CD4-positive, alpha-beta T cell treated with Interleukin-6 for 4 hours (primary cell): ENCODE measurements at regions not wholly inside any gene's neighbourhood (a gene's known extent, or its start where the extent isn't known, plus 50 kb on each side); places are given as distances from the start of the nearest gene placed in this dataset.

ENCODE experiments used
- DNase-seq: peaks from one replicate; pipeline ENCODE4 v3.0.0-alpha.2; 2020; ENCODE audit warnings: mixed read lengths

DNA sequence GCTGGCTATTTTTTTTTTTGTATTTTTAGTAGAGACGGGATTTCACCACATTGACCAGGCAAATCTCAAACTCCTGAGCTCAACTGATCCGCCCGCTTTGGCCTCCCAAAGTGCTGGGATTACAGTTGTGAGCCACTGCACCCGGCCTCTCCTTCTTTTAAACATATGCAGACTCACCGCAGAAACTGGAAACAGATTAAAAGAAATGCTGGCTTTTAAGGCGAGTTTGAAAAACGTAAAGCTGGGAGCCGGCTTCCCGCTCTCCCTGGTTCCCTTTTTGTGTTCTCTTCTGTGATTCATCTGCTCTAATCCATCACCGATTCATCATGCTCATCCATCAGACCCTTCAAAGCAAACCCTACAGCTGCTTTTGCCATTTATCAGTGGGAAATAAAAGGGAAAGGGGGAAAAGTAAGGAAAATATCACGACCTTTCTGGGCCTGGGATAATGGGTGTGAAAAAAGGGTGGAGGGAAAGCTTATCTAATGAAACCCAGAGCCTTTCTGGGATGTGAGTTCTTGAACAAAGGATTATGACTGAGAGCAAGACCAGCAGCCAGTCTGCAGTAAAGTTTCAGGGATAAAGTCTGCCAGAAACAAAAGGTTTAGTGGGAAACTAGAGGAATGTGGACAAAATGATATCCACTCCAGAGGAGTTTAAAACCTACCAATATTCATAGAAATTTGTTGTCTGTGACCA is 92.3 kb upstream of the LRIG1 start:
- no peak for DNase-seq

- no peak for DNase-seq
These were observed 93.2 kb upstream of the LRIG1 start for GRCh38 chr3:66593978-66594377.

DNA sequence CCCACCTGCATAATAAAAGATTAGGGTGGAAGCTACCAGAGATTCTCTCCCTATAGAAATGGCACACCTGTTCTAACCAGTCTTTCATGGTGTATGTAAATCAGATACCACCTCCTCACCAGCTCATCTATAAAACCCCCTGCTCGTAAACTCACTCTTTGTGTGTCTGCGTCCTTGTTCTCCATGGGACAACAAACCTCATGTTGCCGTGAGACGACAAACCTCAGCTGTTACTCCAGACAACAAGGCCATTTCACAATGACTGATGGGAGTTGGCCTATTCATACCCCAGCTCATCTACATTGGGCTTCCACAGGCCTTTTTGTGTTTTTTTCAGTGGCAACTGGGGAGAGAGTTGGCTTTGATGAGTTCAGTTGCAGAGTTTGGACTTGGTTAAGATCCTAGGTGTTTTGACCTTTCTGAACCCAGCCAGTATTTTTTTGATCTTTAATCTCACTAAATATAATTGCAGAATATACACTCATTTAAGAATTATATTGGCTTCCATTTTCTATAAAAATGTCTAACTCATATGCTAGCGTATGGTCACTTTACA is 96.6 kb upstream of the LRIG1 start:
- DNase-seq = no peak

DNA sequence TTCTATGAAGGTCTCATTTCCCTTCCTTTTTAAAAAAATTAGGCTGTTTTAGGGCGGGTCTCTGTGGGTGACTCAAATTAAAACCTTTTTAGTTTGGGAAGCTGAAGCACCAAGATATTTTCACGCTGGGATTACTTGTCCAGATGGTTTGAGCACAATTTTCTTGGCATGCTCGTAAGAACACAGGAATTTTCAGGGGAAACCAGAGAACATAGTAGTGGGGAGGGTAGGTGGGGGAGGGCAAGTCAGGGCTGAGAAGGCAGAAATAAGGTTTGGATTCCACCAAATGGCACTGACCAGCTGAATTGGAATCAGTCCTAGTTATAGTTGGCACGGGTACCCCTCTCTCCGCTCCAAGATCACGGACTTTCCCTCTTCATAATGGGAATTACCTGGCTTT is 97.3 kb upstream of the LRIG1 start:
- DNase-seq = no peak

DNA sequence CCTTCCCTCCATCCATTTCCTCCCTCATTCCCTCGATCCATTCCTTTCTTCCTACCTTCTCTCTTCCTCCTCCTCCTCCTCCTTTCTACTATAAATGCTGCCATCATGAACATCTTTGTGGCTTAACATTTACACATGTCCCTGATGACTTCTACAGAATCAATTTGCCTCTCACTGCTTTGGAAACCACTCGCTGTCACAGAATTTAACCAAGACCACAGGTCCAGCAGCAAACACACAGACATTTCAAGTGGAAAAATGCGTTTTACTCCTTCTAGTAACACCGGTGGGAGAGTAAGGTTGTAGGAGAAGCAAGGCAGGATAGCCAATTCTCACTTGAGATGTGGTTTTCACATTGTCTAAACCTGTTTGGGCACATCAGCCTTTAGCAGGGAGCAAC is 101.4 kb upstream of the LRIG1 start:
- no peak for DNase-seq

DNA sequence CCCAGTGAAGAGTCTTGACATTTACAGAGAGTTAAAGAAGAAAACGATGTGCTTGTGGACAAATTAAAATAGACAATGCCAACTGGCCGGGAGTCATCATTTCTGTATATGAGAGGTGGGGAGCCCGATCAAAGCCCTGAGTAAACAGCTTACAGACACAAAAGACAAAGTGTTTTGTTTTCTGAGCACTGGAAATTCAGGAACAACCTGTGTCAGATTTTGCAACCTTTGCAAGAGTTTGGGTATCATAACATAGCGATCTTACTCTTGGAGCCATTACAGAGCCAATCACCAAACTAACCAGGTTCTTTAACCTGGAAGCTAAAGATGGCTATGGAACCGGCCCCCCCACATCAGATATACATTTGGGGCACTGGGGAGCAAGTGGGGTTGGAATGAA is 101.9 kb upstream of the LRIG1 start:
- no peak for DNase-seq

- DNase-seq = no peak
These were observed 102.4 kb upstream of the LRIG1 start for GRCh38 chr3:66603151-66603611.

- DNase-seq = no peak
These were observed 103.7 kb upstream of the LRIG1 start for GRCh38 chr3:66604481-66604880.

GRCh38 chr3:66606126-66606525 is 105.3 kb upstream of the LRIG1 start:
- no peak for DNase-seq

- DNase-seq = no peak
These were observed 106.0 kb upstream of the LRIG1 start for GRCh38 chr3:66606868-66607267.

- no peak for DNase-seq
These were observed 109.1 kb upstream of the LRIG1 start for GRCh38 chr3:66609660-66610561.

- DNase-seq = no peak
These were observed 109.7 kb upstream of the LRIG1 start for GRCh38 chr3:66610562-66610909.

GRCh38 chr3:66615643-66616301 is 115.0 kb upstream of the LRIG1 start:
- no peak for DNase-seq

DNA sequence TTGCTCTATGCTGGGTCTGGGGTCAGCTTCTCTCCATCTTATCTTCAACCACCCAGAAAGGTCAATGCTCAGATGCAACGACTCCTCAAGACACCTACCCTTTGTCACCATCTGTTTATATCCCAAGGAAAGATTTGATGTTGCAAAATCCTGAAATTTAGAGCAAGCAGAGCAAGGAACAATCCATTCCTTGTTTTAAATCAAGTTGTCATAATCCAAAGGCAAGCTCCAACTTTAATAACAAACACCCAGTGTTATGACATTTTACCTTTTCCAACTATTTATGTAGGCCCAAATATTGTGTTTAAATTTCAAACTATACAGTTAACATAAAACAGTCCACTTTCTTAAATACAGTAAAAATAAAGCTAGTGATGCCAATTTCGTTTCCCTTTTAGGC is 116.5 kb upstream of the LRIG1 start:
- no peak for DNase-seq

- DNase-seq = no peak
These were observed 117.2 kb upstream of the LRIG1 start for GRCh38 chr3:66618066-66618465.

GRCh38 chr3:66620296-66620695 is 119.5 kb upstream of the LRIG1 start:
- no peak for DNase-seq

DNA sequence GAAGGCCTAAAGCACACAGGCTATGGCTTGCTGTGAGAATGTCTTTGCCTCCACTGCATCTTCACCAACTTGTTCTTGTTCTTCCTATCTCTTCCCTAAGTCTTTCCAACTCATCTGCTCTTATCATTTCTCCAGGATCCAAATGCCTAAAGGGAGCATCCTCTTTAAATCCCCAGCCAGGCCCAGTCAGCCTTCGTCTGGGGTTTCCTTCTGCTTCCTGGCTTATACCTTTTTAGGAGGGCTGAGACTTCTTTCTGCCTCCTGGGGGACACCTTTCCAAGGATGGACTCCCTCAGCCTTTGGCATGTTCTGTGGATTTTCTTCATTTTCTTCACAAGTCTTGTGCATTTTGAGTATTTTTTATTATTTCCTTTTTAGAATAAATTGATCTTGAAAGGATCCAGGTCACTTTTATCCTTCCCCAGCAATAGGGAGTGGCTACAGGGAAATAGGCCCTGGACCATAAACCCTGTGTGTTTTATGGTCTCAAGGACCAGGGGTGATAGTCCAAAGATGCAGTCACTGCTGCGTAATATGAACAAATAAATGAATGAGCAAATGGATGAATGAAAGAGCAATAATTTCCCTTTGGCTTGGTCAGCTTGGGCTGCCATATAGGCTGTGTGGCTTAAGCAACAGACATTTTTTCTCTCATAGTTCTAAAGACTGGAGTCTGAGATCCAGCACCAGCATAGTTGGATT is 122.1 kb upstream of the LRIG1 start:
- no peak for DNase-seq

DNA sequence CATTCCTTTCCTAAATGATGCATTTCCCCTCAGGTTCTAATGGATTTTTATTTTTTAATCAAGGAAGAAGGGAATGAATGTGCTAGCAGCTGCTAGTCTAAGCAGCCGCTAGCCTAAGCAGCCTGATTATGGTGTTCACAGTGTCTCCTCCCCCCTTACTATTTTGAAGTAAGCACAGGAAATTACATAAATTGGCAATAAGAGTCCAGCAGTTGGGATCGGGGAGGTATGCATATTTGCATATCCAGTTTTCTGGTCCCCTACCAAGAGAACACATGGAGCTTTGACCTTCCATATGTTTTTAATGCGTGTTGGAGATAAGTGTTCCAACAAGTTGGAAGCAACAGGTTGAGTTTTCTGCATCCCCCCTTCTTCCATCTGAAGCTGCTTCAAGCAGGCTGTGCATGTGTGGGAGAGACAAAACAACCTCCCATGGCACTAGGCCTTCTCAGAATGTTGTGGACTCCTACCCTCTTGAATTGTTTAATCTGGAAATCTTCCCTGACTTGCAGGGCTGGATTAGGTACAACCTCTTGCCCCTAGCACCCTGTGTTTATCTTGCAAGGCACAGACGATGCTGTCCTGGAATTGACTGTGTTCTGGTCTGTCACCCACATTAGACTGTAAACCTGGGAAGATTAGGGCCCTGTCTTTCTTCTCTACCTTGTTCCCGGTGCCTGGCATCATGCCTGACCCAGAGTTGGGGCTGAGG is 124.8 kb upstream of the LRIG1 start:
- DNase-seq = no peak

DNA sequence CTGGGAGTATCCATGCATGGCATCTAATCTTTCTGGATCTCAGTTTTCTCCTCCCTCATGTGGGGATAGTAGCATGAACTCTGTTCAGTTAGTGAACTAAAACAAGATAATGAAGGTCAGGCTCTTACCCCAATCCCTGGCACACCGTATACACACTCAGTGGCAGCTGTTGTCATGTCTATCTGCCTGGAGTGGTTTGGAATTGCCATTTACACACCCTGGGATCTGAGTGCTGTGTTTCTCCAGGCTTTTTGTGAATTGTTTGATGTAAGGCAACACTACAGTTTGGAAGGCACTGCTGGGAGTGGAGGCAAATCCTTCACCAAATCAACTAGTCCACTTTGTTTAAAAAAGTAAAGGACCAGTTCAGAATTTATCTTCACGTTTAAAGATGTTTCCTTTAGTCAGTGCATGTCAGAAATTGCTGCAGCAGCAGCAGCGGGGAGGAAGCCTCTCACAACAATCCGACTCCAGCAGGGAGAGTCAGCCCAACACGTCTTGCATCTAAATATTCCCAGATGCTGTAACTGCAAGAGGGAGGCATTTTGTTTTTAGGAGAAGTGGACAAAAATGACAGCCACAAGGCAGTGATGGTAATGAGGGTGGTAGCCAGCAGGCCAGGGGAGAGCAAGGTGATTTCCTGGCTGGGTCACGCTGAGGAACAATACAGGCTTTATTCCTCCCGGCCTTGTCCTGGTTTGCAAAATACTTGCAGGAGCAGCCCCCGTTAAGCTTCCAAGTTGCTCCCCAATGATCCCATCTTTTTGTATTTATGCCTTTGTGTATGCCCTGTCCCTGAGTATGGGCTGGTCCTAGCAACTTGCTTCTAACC is 128.5 kb upstream of the LRIG1 start:
- no peak for DNase-seq

DNA sequence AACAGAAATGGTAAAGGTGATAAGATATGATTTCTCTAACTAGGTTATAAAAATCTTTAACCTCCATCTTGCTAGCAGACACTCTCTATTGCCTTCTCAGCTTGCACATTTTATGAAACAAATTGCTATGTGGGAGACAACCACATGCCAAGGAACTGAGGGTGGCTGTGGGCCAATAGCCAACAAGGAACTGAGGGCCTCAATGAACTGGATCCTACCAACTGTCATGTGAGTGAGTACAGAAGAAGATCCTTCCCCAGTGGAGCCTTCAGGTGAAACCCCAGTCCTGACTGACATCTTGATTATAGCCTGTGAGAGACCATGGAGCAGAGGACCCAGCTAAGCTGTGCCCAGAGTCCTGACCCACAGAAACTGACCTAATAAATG is 129.2 kb upstream of the LRIG1 start:
- DNase-seq = no peak
